ENCODE measurements at regions not wholly inside any gene's neighbourhood (a gene's known extent, or its start where the extent isn't known, plus 50 kb on each side); places are given as distances from the start of the nearest gene placed in this dataset.
"Not testable (repeated sequence)": the region's sequence is repeated elsewhere in the genome, so short reads cannot be mapped to it uniquely, and the experiment has no call there.

DNA sequence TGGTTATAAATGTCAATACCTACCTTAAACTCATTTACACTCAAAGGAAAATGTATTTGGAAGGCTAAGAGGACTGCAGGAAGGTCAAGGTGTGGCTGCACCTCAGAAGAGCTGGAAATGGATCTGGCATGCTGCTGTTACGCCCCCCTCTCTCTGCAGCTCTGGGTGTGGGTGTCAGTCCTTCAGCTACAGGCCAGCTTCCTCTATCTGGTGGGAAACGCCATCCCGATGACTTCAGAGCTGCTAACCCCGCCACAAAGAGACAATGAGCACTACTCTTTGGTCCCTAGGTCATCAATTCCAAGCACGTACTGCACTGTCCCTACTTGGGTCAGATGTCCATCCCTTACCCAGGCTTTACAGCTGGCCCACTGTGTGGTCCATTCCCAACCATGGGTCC, 74.2 kb downstream of the TEX35 start:
- no peaks in the 10 kb centered on the region for H3K9me3 ChIP-seq (ENCODE audit: control insufficient read depth, low read length)
- H3K4me3 ChIP-seq (ENCODE audit: low read length) = no peak overlapping the region
- no peak overlapping the region for H3K9ac ChIP-seq (ENCODE audit: low read length)
- no peaks in the 10 kb centered on the region for H3K27me3 ChIP-seq (ENCODE audit: control insufficient read depth, insufficient read depth, low read length)
- H3K4me1 ChIP-seq (ENCODE audit: control insufficient read depth, insufficient read depth, low read length) = no peaks in the 10 kb centered on the region
- no peaks in the 10 kb centered on the region for H3K36me3 ChIP-seq (ENCODE audit: control insufficient read depth, insufficient read depth, low read length)

DNA sequence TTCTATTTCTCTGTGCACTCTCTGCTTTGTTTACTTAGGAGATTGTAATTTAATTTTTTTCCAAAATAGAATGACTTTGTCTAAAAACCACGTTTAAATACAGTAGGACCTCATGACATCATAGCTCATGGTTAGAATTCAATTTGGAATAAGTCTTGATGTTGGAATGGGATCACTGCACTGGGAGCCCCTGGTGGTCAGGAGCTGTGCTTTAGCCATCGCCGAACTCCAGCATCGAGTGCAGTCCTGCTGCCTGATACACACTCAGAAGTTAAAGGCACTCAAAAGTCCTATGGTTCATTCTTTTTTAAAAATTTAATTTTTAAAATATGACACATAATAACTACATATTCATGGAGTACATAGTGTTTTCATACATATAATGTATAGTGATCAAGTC, 75.1 kb downstream of the TEX35 start:
- H3K9me3 ChIP-seq (ENCODE audit: control insufficient read depth, low read length) = no peaks in the 10 kb centered on the region
- H3K4me1 ChIP-seq (ENCODE audit: control insufficient read depth, insufficient read depth, low read length) = no peaks in the 10 kb centered on the region
- no peaks in the 10 kb centered on the region for H3K36me3 ChIP-seq (ENCODE audit: control insufficient read depth, insufficient read depth, low read length)
- no peak overlapping the region for H3K4me3 ChIP-seq (ENCODE audit: low read length)
- no peak overlapping the region for H3K9ac ChIP-seq (ENCODE audit: low read length)
- no peaks in the 10 kb centered on the region for H3K27me3 ChIP-seq (ENCODE audit: control insufficient read depth, insufficient read depth, low read length)

DNA sequence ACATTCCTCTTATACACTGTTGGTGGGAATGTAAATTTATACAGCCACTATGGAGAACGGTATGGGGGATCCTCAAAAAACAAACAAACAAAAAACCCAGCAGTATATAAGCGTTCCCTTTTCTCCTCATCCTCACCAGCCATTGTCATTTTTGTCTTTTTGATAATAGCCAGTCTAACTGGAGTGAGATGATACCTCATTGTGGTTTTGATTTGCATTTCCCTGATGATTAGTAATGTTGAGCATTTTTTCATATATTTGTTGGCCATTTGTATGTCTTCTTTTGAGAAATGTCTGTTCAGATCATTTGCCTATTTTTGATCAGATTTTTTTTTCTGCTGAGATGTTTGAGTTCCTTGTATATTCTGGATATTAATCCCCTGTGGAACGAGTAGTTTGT, 76.1 kb downstream of the TEX35 start:
- not testable (repeated sequence) for H3K4me1 ChIP-seq (ENCODE audit: control insufficient read depth, insufficient read depth, low read length); H3K27me3 ChIP-seq (ENCODE audit: control insufficient read depth, insufficient read depth, low read length); H3K36me3 ChIP-seq (ENCODE audit: control insufficient read depth, insufficient read depth, low read length); H3K9ac ChIP-seq (ENCODE audit: low read length); H3K9me3 ChIP-seq (ENCODE audit: control insufficient read depth, low read length); H3K4me3 ChIP-seq (ENCODE audit: low read length)

DNA sequence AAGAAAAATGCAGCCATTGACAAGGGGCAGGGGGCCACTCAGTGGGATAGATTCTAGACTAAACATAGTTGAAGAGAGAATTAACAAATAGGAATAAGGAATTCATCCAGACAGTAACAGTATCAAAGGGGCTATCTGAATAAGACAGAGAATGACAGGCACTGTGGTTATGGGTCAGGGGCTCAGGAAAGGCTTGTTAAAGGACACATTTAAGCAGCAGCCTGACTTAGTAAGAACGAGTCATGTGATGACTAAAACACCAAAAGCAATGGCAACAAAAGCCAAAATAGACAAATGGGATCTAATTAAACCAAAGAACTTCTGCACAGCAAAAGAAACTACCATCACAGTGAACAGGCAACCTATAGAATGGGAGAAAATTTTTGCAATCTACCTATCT, 78.9 kb downstream of the TEX35 start:
- H3K36me3 ChIP-seq (ENCODE audit: control insufficient read depth, insufficient read depth, low read length); H3K4me3 ChIP-seq (ENCODE audit: low read length); H3K27me3 ChIP-seq (ENCODE audit: control insufficient read depth, insufficient read depth, low read length); H3K4me1 ChIP-seq (ENCODE audit: control insufficient read depth, insufficient read depth, low read length); H3K9ac ChIP-seq (ENCODE audit: low read length); H3K9me3 ChIP-seq (ENCODE audit: control insufficient read depth, low read length): not testable (repeated sequence)

DNA sequence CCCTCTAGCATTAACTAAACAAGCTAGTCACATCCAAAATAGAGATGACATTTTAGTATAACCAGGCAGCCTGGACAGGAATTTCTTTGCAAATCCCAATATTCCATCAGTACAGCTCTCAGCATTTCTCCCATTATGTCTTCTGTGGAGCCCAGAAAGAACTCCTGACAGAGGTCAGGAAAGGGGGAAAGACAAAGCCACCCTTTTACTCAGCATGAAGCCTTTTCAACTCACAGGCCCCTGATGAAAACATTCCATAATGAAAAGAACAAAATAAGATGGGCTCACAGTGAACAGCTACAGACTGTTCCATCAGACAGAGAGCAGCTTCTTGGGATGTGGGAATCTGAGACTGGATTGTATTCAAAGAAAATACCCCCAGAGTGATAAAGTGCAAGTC, 80.6 kb downstream of the TEX35 start:
- Histone ChIP-seq H3K4me3 (ENCODE audit: low read length) (no peak overlapping the region), H3K4me1 (ENCODE audit: control insufficient read depth, insufficient read depth, low read length) (no peaks in the 10 kb centered on the region), H3K9ac (ENCODE audit: low read length) (no peak overlapping the region), H3K9me3 (ENCODE audit: control insufficient read depth, low read length) (no peaks in the 10 kb centered on the region), H3K36me3 (ENCODE audit: control insufficient read depth, insufficient read depth, low read length) (no peaks in the 10 kb centered on the region), H3K27me3 (ENCODE audit: control insufficient read depth, insufficient read depth, low read length) (no peaks in the 10 kb centered on the region)

DNA sequence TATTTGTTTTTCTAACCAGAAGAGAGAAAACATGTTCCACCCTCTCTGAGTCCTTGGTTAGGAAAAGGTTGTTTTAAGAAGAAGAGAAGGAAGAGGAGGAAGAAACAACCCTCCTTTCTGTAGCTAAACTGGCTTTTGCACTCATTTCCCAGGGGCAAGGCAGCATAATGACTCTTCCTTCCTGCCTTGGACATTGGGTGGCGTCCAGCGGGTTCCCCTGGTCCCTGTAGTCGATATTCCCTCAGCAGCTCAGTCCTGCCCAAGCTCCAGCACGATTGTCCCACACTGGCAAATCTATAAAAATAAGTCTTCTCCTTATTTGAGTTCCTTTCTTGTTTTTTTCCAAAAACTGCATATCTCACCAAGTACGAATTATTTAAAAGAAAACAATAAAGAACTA, 81.2 kb downstream of the TEX35 start:
- Histone ChIP-seq H3K4me3 (ENCODE audit: low read length) (no peak overlapping the region), H3K9me3 (ENCODE audit: control insufficient read depth, low read length) (no peaks in the 10 kb centered on the region), H3K27me3 (ENCODE audit: control insufficient read depth, insufficient read depth, low read length) (no peaks in the 10 kb centered on the region), H3K4me1 (ENCODE audit: control insufficient read depth, insufficient read depth, low read length) (no peaks in the 10 kb centered on the region), H3K36me3 (ENCODE audit: control insufficient read depth, insufficient read depth, low read length) (no peaks in the 10 kb centered on the region), H3K9ac (ENCODE audit: low read length) (no peak overlapping the region)

DNA sequence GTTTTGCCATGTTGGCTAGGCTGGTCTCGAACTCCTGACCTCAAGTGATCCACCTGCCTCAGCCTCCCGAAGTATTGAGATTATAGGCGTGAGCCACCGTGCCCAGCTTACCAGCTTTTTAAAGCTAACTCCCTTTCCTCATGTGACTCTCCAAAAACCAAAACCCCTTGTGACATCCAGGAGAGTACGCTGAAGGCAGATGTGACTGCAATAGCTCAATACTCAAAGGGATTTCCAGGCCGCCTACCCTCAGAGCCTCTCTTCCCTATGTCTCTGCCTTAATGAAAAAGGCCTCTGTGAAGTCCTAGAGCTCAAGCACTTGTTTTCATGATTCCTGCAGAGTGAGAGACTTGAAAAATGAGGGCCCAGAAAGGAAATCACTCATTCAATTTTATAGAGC, 82.6 kb downstream of the TEX35 start:
- Histone ChIP-seq H3K36me3 (ENCODE audit: control insufficient read depth, insufficient read depth, low read length) (no peaks in the 10 kb centered on the region), H3K9me3 (ENCODE audit: control insufficient read depth, low read length) (no peaks in the 10 kb centered on the region), H3K4me1 (ENCODE audit: control insufficient read depth, insufficient read depth, low read length) (no peaks in the 10 kb centered on the region), H3K9ac (ENCODE audit: low read length) (no peak overlapping the region), H3K4me3 (ENCODE audit: low read length) (no peak overlapping the region), H3K27me3 (ENCODE audit: control insufficient read depth, insufficient read depth, low read length) (no peaks in the 10 kb centered on the region)

DNA sequence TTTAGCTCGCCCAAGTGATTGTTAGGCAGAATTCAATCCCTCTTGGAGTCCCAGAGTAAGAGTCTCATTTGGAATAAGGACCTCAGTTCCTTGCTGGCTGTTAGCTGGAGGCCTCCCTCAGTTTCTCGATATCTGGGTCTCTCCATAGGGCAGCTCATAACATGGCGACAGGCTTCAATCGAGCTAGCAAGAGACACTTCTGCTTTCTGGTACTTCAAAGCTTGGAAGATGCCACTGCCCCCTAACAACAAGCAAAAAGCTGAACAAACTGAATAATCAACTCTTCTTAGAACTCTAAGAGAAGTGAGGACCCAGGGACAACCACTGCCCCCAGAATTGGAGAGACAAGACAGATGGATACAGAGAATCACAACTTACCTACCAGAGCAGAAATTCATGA, 86.2 kb downstream of the TEX35 start:
- Histone ChIP-seq H3K9ac (ENCODE audit: low read length) (no peak overlapping the region), H3K4me1 (ENCODE audit: control insufficient read depth, insufficient read depth, low read length) (no peaks in the 10 kb centered on the region), H3K9me3 (ENCODE audit: control insufficient read depth, low read length) (no peaks in the 10 kb centered on the region), H3K27me3 (ENCODE audit: control insufficient read depth, insufficient read depth, low read length) (no peaks in the 10 kb centered on the region), H3K4me3 (ENCODE audit: low read length) (no peak overlapping the region), H3K36me3 (ENCODE audit: control insufficient read depth, insufficient read depth, low read length) (no peaks in the 10 kb centered on the region)

DNA sequence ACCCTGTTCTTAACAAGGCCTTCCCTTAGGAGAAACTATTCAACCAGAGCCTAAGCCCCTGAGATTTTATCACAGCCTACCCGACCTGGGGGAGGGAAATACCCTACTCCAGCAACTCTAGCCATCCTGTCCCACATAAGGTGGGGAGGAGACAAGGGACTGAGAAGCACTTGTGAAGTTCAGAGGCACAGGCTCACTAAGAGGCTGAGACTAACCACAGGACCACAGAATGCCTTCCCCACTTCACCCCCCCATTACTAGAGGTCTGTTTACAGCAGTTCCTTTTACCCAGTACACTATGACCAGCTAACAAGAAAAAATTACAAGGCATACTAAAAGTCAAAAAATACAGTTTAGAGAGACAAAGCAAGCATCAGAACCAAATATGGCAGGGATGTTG, 86.8 kb downstream of the TEX35 start:
- Histone ChIP-seq H3K4me1 (ENCODE audit: control insufficient read depth, insufficient read depth, low read length) (no peaks in the 10 kb centered on the region), H3K9ac (ENCODE audit: low read length) (no peak overlapping the region), H3K36me3 (ENCODE audit: control insufficient read depth, insufficient read depth, low read length) (no peaks in the 10 kb centered on the region), H3K4me3 (ENCODE audit: low read length) (no peak overlapping the region), H3K27me3 (ENCODE audit: control insufficient read depth, insufficient read depth, low read length) (no peaks in the 10 kb centered on the region), H3K9me3 (ENCODE audit: control insufficient read depth, low read length) (no peaks in the 10 kb centered on the region)

DNA sequence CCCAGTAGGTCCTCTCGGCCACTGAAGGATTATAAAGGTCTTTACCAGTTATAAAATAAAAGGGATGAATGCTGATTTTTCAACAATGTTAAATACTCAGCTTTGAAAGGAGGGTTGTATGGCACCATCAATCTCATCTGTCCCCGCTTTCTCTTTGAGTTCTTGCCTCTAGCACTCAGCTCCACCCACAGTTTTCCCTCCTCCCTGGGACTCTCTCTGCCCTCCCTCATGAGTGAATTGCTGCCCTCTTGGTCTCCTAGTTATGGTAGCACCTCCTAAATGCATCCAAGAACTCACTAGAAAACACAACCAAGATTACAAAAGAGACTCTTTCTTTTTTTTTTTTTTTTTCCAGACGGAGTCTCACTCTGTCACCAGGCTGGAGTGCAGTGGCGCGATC, 91.0 kb downstream of the TEX35 start:
- Histone ChIP-seq H3K9ac (ENCODE audit: low read length) (no peak overlapping the region), H3K36me3 (ENCODE audit: control insufficient read depth, insufficient read depth, low read length) (no peaks in the 10 kb centered on the region), H3K4me3 (ENCODE audit: low read length) (no peak overlapping the region), H3K9me3 (ENCODE audit: control insufficient read depth, low read length) (no peaks in the 10 kb centered on the region), H3K4me1 (ENCODE audit: control insufficient read depth, insufficient read depth, low read length) (no peaks in the 10 kb centered on the region), H3K27me3 (ENCODE audit: control insufficient read depth, insufficient read depth, low read length) (no peaks in the 10 kb centered on the region)

DNA sequence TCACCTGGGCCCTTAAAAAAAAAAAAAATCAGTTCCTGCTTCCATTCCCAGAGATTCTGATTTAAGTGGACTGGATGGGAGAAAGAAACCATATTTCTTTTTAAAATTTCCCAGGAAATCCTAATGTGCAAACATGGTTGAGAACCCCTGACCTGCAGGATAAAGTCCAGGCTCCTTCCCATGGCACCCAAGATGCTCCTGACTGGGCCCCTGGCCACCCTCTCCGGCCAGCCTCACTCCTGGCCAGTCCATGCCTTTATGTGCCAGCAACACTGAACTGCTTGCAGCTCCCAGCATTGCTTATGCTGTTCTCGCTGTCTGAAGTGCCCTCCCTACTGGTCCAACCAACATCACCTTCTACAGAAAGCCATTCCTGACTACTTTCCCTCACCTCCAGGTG, 93.9 kb downstream of the TEX35 start:
- H3K4me3 ChIP-seq (ENCODE audit: low read length) = no peak overlapping the region
- H3K4me1 ChIP-seq (ENCODE audit: control insufficient read depth, insufficient read depth, low read length) = no peaks in the 10 kb centered on the region
- no peak overlapping the region for H3K9ac ChIP-seq (ENCODE audit: low read length)
- H3K9me3 ChIP-seq (ENCODE audit: control insufficient read depth, low read length) = no peaks in the 10 kb centered on the region
- H3K36me3 ChIP-seq (ENCODE audit: control insufficient read depth, insufficient read depth, low read length) = no peaks in the 10 kb centered on the region
- H3K27me3 ChIP-seq (ENCODE audit: control insufficient read depth, insufficient read depth, low read length) = no peaks in the 10 kb centered on the region

DNA sequence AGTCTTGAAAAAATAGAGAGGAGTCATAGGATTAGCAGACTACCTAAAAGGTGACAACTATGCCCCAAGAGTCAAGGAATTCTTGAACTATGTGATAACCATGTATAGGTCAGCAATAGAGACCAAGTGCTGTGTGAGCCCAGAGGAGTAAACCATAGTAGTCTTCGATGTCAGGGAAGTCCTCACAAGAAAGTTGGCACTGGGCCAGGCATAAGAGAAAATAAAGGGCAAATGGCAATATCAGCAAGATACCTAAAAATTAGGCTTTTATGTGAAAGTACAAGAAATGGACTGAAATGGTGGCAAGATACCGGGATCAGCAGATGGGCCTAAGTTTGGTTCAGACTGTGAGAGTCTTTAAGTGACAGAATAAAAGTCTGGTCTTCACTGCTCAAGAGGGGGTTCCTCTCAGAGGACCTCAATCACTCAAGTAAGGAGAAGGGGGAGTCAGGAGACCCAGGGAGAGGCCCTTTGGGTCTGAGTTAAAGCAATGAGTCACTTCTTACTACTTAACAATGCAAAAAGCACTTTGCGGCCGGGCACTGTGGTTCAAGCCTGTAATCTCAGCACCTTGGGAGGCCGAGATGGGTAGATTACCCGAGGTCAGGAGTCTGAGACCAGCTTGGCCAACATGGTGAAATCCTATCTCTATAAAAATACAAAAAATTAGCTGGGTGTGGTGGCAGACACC, 95.0 kb downstream of the TEX35 start:
- no peak overlapping the region for H3K4me3 ChIP-seq (ENCODE audit: low read length)
- H3K36me3 ChIP-seq (ENCODE audit: control insufficient read depth, insufficient read depth, low read length) = no peaks in the 10 kb centered on the region
- no peaks in the 10 kb centered on the region for H3K9me3 ChIP-seq (ENCODE audit: control insufficient read depth, low read length)
- no peaks in the 10 kb centered on the region for H3K4me1 ChIP-seq (ENCODE audit: control insufficient read depth, insufficient read depth, low read length)
- no peaks in the 10 kb centered on the region for H3K27me3 ChIP-seq (ENCODE audit: control insufficient read depth, insufficient read depth, low read length)
- no peak overlapping the region for H3K9ac ChIP-seq (ENCODE audit: low read length)

DNA sequence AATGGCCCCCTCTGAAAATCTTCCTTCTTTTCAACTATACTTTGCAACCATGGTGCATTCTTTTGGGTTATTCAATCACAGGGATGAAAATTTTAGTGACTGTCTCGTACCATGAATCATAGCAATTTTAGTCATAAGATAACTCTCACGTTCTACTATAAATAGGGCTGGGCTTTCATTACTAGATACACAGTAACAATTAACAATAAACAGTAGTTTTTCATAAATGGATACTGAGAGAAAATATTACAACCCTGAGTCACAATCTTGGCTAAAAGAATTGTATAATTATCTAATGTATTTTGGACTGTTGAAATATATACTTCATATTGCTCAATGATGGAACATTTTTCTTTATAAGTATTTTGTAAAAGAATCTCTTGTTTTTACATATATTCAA, 96.1 kb downstream of the TEX35 start:
- H3K27me3 ChIP-seq (ENCODE audit: control insufficient read depth, insufficient read depth, low read length) = no peaks in the 10 kb centered on the region
- no peaks in the 10 kb centered on the region for H3K4me1 ChIP-seq (ENCODE audit: control insufficient read depth, insufficient read depth, low read length)
- H3K36me3 ChIP-seq (ENCODE audit: control insufficient read depth, insufficient read depth, low read length) = no peaks in the 10 kb centered on the region
- no peaks in the 10 kb centered on the region for H3K9me3 ChIP-seq (ENCODE audit: control insufficient read depth, low read length)
- no peak overlapping the region for H3K4me3 ChIP-seq (ENCODE audit: low read length)
- H3K9ac ChIP-seq (ENCODE audit: low read length) = no peak overlapping the region

All from mucosa of stomach (tissue), 1 donor.